ENCODE measurements at regions not wholly inside any gene's neighbourhood (a gene's known extent, or its start where the extent isn't known, plus 50 kb on each side); places are given as distances from the start of the nearest gene placed in this dataset.

- Mint-ChIP-seq H3K4me1 (no peaks in the 10 kb centered on the region), H3K9me3 (peaks cover 12 to 15% of the 10 kb centered on the region in 2 donors), H3K4me3 (no peak overlapping the region), H3K27ac (no peak overlapping the region), H3K27me3 (no peaks in the 10 kb centered on the region)
- DNase-seq (no peak), ATAC-seq (no peak)
Observed at GRCh38 chr18:41263956-41264355, 691.1 kb upstream of the PIK3C3 start.

GRCh38 chr18:41262688-41263087 is 692.3 kb upstream of the PIK3C3 start:
- H3K27ac Mint-ChIP-seq, result no peak overlapping the region
- no peak for ATAC-seq
- no peaks in the 10 kb centered on the region for H3K27me3 Mint-ChIP-seq

GRCh38 chr18:41244591-41245037 is 710.4 kb upstream of the PIK3C3 start:
- peaks cover 8% of the 10 kb centered on the region in 2 donors for H3K9me3 Mint-ChIP-seq
- ATAC-seq (no peak), DNase-seq (no peak)
- H3K27me3 Mint-ChIP-seq, result no peaks in the 10 kb centered on the region
- no peak overlapping the region for H3K4me3 Mint-ChIP-seq
- no peaks in the 10 kb centered on the region for H3K4me1 Mint-ChIP-seq
- H3K27ac Mint-ChIP-seq, result no peak overlapping the region

More at GRCh38 chr18:41262688-41263087, 692.3 kb upstream of the PIK3C3 start:
- DNase-seq, result no peak
- Mint-ChIP-seq H3K4me3 (no peak overlapping the region), H3K4me1 (no peaks in the 10 kb centered on the region), H3K9me3 (peaks cover 12 to 16% of the 10 kb centered on the region in 2 donors)

- Mint-ChIP-seq H3K4me1 (no peaks in the 10 kb centered on the region), H3K27ac (no peak overlapping the region), H3K9me3 (peaks cover 0 to 12% of the 10 kb centered on the region in 2 donors), H3K27me3 (no peaks in the 10 kb centered on the region), H3K4me3 (no peak overlapping the region)
- ATAC-seq (no peak), DNase-seq (no peak)
Observed at GRCh38 chr18:41237317-41237716, 717.7 kb upstream of the PIK3C3 start.

- Mint-ChIP-seq H3K9me3 (peaks cover 0 to 7% of the 10 kb centered on the region in 2 donors), H3K27ac (no peak overlapping the region), H3K27me3 (no peaks in the 10 kb centered on the region), H3K4me3 (no peak overlapping the region), H3K4me1 (no peaks in the 10 kb centered on the region)
- ATAC-seq (no peak), DNase-seq (no peak)
Observed at GRCh38 chr18:41231681-41232080, 723.4 kb upstream of the PIK3C3 start.

GRCh38 chr18:41227993-41228392 is 727.0 kb upstream of the PIK3C3 start:
- Mint-ChIP-seq H3K27ac (no peak overlapping the region), H3K9me3 (peaks cover 7% of the 10 kb centered on the region in 2 donors), H3K4me3 (no peak overlapping the region), H3K4me1 (no peaks in the 10 kb centered on the region), H3K27me3 (no peaks in the 10 kb centered on the region)
- ATAC-seq (no peak), DNase-seq (no peak)

GRCh38 chr18:41226911-41227310 is 728.1 kb upstream of the PIK3C3 start:
- Mint-ChIP-seq H3K9me3 (peaks cover 15 to 17% of the 10 kb centered on the region in 2 donors), H3K27me3 (no peaks in the 10 kb centered on the region), H3K4me1 (no peaks in the 10 kb centered on the region), H3K4me3 (no peak overlapping the region), H3K27ac (no peak overlapping the region)
- DNase-seq (no peak), ATAC-seq (no peak)

GRCh38 chr18:41226186-41226585 is 728.8 kb upstream of the PIK3C3 start:
- no peak overlapping the region for H3K4me3 Mint-ChIP-seq
- no peaks in the 10 kb centered on the region for H3K4me1 Mint-ChIP-seq
- H3K9me3 Mint-ChIP-seq, result peaks cover 15 to 17% of the 10 kb centered on the region in 2 donors
- no peak for DNase-seq
- H3K27me3 Mint-ChIP-seq, result no peaks in the 10 kb centered on the region
- ATAC-seq, result no peak
- no peak overlapping the region for H3K27ac Mint-ChIP-seq

GRCh38 chr18:41216341-41217003 is 738.6 kb upstream of the PIK3C3 start:
- ATAC-seq (no peak), DNase-seq (no peak)
- no peaks in the 10 kb centered on the region for H3K27me3 Mint-ChIP-seq
- H3K9me3 Mint-ChIP-seq, result peaks cover 7 to 14% of the 10 kb centered on the region in 2 donors
- H3K27ac Mint-ChIP-seq, result no peak overlapping the region
- no peak overlapping the region for H3K4me3 Mint-ChIP-seq
- H3K4me1 Mint-ChIP-seq, result no peaks in the 10 kb centered on the region

GRCh38 chr18:41207706-41208105 is 747.3 kb upstream of the PIK3C3 start:
- Mint-ChIP-seq H3K4me3 (no peak overlapping the region), H3K9me3 (peaks cover 0 to 10% of the 10 kb centered on the region in 2 donors), H3K27me3 (no peaks in the 10 kb centered on the region), H3K4me1 (no peaks in the 10 kb centered on the region), H3K27ac (no peak overlapping the region)
- ATAC-seq, result no peak
- DNase-seq, result no peak

- Mint-ChIP-seq H3K4me1 (no peaks in the 10 kb centered on the region), H3K27ac (no peak overlapping the region), H3K27me3 (no peaks in the 10 kb centered on the region), H3K4me3 (no peak overlapping the region), H3K9me3 (peaks cover 0 to 4% of the 10 kb centered on the region in 2 donors)
- DNase-seq, result no peak
- ATAC-seq, result no peak
Observed at GRCh38 chr18:41206341-41206830, 748.6 kb upstream of the PIK3C3 start.

GRCh38 chr18:41199212-41199611 is 755.8 kb upstream of the PIK3C3 start:
- Mint-ChIP-seq H3K9me3 (peaks cover 0 to 11% of the 10 kb centered on the region in 2 donors), H3K27ac (no peak overlapping the region), H3K27me3 (no peaks in the 10 kb centered on the region), H3K4me1 (no peaks in the 10 kb centered on the region), H3K4me3 (no peak overlapping the region)
- DNase-seq (no peak), ATAC-seq (no peak)

GRCh38 chr18:41197967-41198366 is 757.1 kb upstream of the PIK3C3 start:
- ATAC-seq, result no peak
- Mint-ChIP-seq H3K27ac (no peak overlapping the region), H3K27me3 (no peaks in the 10 kb centered on the region), H3K4me1 (no peaks in the 10 kb centered on the region), H3K9me3 (peaks cover 0 to 11% of the 10 kb centered on the region in 2 donors), H3K4me3 (no peak overlapping the region)
- no peak for DNase-seq

GRCh38 chr18:41170346-41170745 is 784.7 kb upstream of the PIK3C3 start:
- ATAC-seq (no peak), DNase-seq (no peak)
- Mint-ChIP-seq H3K27me3 (no peaks in the 10 kb centered on the region), H3K4me1 (no peaks in the 10 kb centered on the region), H3K27ac (no peak overlapping the region), H3K9me3 (peaks cover 0 to 2% of the 10 kb centered on the region in 2 donors), H3K4me3 (no peak overlapping the region)

- no peak for DNase-seq
- no peaks in the 10 kb centered on the region for H3K4me1 Mint-ChIP-seq
- H3K27ac Mint-ChIP-seq, result no peak overlapping the region
- peaks cover 8 to 17% of the 10 kb centered on the region in 2 donors for H3K9me3 Mint-ChIP-seq
- no peak for ATAC-seq
- H3K27me3 Mint-ChIP-seq, result no peaks in the 10 kb centered on the region
- H3K4me3 Mint-ChIP-seq, result no peak overlapping the region
Observed at GRCh38 chr18:41165625-41166024, 789.4 kb upstream of the PIK3C3 start.

GRCh38 chr18:41162781-41163180 is 792.3 kb upstream of the PIK3C3 start:
- H3K27ac Mint-ChIP-seq, result no peak overlapping the region
- DNase-seq, result no peak
- no peak overlapping the region for H3K4me3 Mint-ChIP-seq
- H3K9me3 Mint-ChIP-seq, result peaks cover 8 to 17% of the 10 kb centered on the region in 2 donors
- no peaks in the 10 kb centered on the region for H3K4me1 Mint-ChIP-seq
- H3K27me3 Mint-ChIP-seq, result no peaks in the 10 kb centered on the region
- no peak for ATAC-seq

GRCh38 chr18:41162191-41162590 is 792.8 kb upstream of the PIK3C3 start:
- H3K4me1 Mint-ChIP-seq, result no peaks in the 10 kb centered on the region
- ATAC-seq (no peak), DNase-seq (no peak)
- no peak overlapping the region for H3K4me3 Mint-ChIP-seq
- peaks cover 8 to 17% of the 10 kb centered on the region in 2 donors for H3K9me3 Mint-ChIP-seq
- H3K27ac Mint-ChIP-seq, result no peak overlapping the region
- no peaks in the 10 kb centered on the region for H3K27me3 Mint-ChIP-seq
